Endothelial cell of umbilical vein (primary cell): ENCODE measurements at regions not wholly inside any gene's neighbourhood (a gene's known extent, or its start where the extent isn't known, plus 50 kb on each side); places are given as distances from the start of the nearest gene placed in this dataset.

ENCODE experiments used
- BruUV-seq: library from RNA; stranded (reverse); fragments of 400-500 nt; replicated peaks from 2 replicates; lab custom pipeline; 2021; lab: Mats Ljungman, UMichigan
- CTCF ChIA-PET: fragments of 300-600, 350-600 bp; sonication (Branson Sonifier 250); formaldehyde crosslinking; loops from one replicate; lab custom pipeline; 2021; ENCODE audit warnings: antibody characterized with exemption, inconsistent platforms; lab: Charles Lee
- POLR2A ChIA-PET: fragments of 300-600, 350-600 bp; sonication (Branson Sonifier 250); formaldehyde crosslinking; loops from one replicate; lab custom pipeline; 2021; ENCODE audit warnings: antibody characterized with exemption, inconsistent platforms; lab: Charles Lee
- DNase-seq: peaks from one replicate; pipeline ENCODE4 v3.0.0-alpha.2; 2011; ENCODE audit warnings: low read depth, low spot score
- FAIRE-seq: peaks from 2 replicates; lab custom pipeline; 2011; peaks lifted over from hg19 to GRCh38; lab: Jason Lieb, UNC
- H2AFZ ChIP-seq: 2 replicates; pipeline ENCODE4 v1.6.0; 2012; ENCODE audit warnings: low read depth, low read length, control low read depth, inconsistent platforms
- H3K27ac ChIP-seq: 2 replicates; pipeline ENCODE4 v1.5.1; 2011; ENCODE audit warnings: low read depth, mild to moderate bottlenecking, control low read depth, low read length, moderate library complexity; ENCODE audit not compliant: insufficient read depth
- H3K27me3 ChIP-seq, 2 experiments: 2 replicates each; pipeline versions ENCODE4 v1.6.0 to v1.6.1; 2011; ENCODE audit warnings: low read length in 2 of 2, mixed read lengths in 1 of 2; ENCODE audit not compliant: control insufficient read depth in 2 of 2, insufficient read depth in 2 of 2
- H3K36me3 ChIP-seq, 2 experiments: 2 replicates in 1 of 2; 3 replicates in 1 of 2; pipeline ENCODE4 v1.5.1; 2011; ENCODE audit warnings: low read length in 2 of 2, mild to moderate bottlenecking in 1 of 2, moderate library complexity in 1 of 2; ENCODE audit not compliant: control insufficient read depth in 2 of 2, insufficient read depth in 2 of 2; ENCODE audit errors: extremely low read depth in 1 of 2
- H3K4me1 ChIP-seq: 3 replicates; pipeline ENCODE4 v1.5.1; 2011; ENCODE audit warnings: mild to moderate bottlenecking, low read length; ENCODE audit not compliant: control insufficient read depth, insufficient read depth; ENCODE audit errors: extremely low read depth
- H3K4me2 ChIP-seq: 2 replicates; pipeline ENCODE4 v1.6.1; 2011; ENCODE audit warnings: low read length, control low read depth, mixed read lengths; ENCODE audit not compliant: insufficient read depth
- H3K4me3 ChIP-seq, 3 experiments: fragments of 200-600 bp in 1 of 3; sonication (generic), shearing (Covaris generic) in 1 of 3; replicated peaks in 1 of 3; 2 replicates each; pipeline ENCODE4 v1.5.1; 2011 to 2016; ENCODE audit warnings: control low read depth in 3 of 3, low read length in 3 of 3, mild to moderate bottlenecking in 2 of 3, inconsistent platforms in 1 of 3, low read depth in 1 of 3, moderate library complexity in 1 of 3; ENCODE audit not compliant: insufficient read depth in 1 of 3
- H3K79me2 ChIP-seq: 2 replicates; pipeline ENCODE4 v1.6.0; 2012; ENCODE audit warnings: low read length, inconsistent platforms; ENCODE audit not compliant: control insufficient read depth, insufficient read depth
- H3K9ac ChIP-seq: replicated peaks from 2 replicates; pipeline ENCODE3; 2011; ENCODE audit warnings: low read length, control low read depth; ENCODE audit not compliant: insufficient read depth; ENCODE audit errors: extremely low read depth
- H3K9me1 ChIP-seq: replicated peaks from 3 replicates; pipeline ENCODE4 v1.6.0; 2011; ENCODE audit warnings: mild to moderate bottlenecking, low read length; ENCODE audit not compliant: control insufficient read depth, insufficient read depth; ENCODE audit errors: extremely low read depth
- H3K9me3 ChIP-seq: replicated peaks from 2 replicates; pipeline ENCODE4 v1.5.1; 2012; ENCODE audit warnings: low read length, inconsistent platforms; ENCODE audit not compliant: control insufficient read depth, insufficient read depth
- H4K20me1 ChIP-seq: replicated peaks from 2 replicates; pipeline ENCODE3; 2011; ENCODE audit warnings: mild to moderate bottlenecking, low read length; ENCODE audit not compliant: control insufficient read depth, insufficient read depth; ENCODE audit errors: extremely low read depth
- CTCF ChIP-seq, 2 donors: IDR thresholded peaks; 1 replicate in 1 of 2; 2 replicates in 1 of 2; pipeline ENCODE4 v1.5.1; 2011; ENCODE audit warnings: low read length in 2 of 2, mild to moderate bottlenecking in 2 of 2, moderate library complexity in 2 of 2, control low read depth in 1 of 2, inconsistent platforms in 1 of 2, low read depth in 1 of 2; ENCODE audit not compliant: insufficient read depth in 1 of 2; ENCODE audit errors: extremely low read depth in 1 of 2
- EZH2 ChIP-seq: IDR thresholded peaks from 2 replicates; pipeline ENCODE4 v1.6.1; 2012; ENCODE audit warnings: borderline replicate concordance, low read depth, mild to moderate bottlenecking, moderate library complexity, low read length, inconsistent platforms; ENCODE audit not compliant: severe bottlenecking
- FOS ChIP-seq: IDR thresholded peaks from 2 replicates; pipeline ENCODE4 v1.6.1; 2011; ENCODE audit warnings: mild to moderate bottlenecking, low read length, moderate library complexity, borderline replicate concordance; ENCODE audit not compliant: insufficient read depth
- GATA2 ChIP-seq: IDR thresholded peaks from 2 replicates; pipeline ENCODE4 v1.7.0; 2011; ENCODE audit warnings: low read depth, mild to moderate bottlenecking, moderate library complexity, mixed read lengths, low read length; ENCODE audit not compliant: insufficient read length, insufficient read depth
- JUN ChIP-seq: IDR thresholded peaks from 2 replicates; pipeline ENCODE4 v1.6.1; 2011; ENCODE audit warnings: borderline replicate concordance, low read depth; ENCODE audit not compliant: insufficient read length, insufficient read depth
- MAX ChIP-seq: IDR thresholded peaks from 2 replicates; pipeline ENCODE4 v1.6.1; 2011; ENCODE audit not compliant: insufficient read depth, insufficient read length
- MYC ChIP-seq: IDR thresholded peaks from one replicate; pipeline ENCODE4 v1.6.1; 2011; ENCODE audit warnings: mild to moderate bottlenecking, low read depth, low read length
- POLR2A ChIP-seq: IDR thresholded peaks from 2 replicates; pipeline ENCODE4 v1.6.1; 2012; ENCODE audit warnings: low read depth, mild to moderate bottlenecking, control low read depth, low read length
- POLR2AphosphoS5 ChIP-seq: IDR thresholded peaks from 2 replicates; pipeline ENCODE4 v1.6.1; 2012; ENCODE audit warnings: low read depth, mild to moderate bottlenecking, control low read depth, low read length, moderate library complexity; ENCODE audit not compliant: insufficient read depth
- dilution Hi-C: fragments of 300-500 bp; cut with MboI; formaldehyde crosslinking; loops from one replicate; pipeline ENCODE4 v1.15.0; 2019; ENCODE audit warnings: low sequenced_read_pairs; ENCODE audit not compliant: extremely low pct_ligation_motif_present
- intact Hi-C: fragments of 100-400 bp; cut with micrococcal nuclease; formaldehyde crosslinking; loops from one replicate; pipeline ENCODE4 v1.10.0; 2022

GRCh38 chr18:68178921-68179320, 536.0 kb downstream of the TMX3 start:
- Histone ChIP-seq H3K27me3 (no peaks in the 10 kb centered on the region), H3K4me3 (no peak overlapping the region), H3K9ac (no peak overlapping the region), H3K9me1 (no peaks in the 10 kb centered on the region), H2AFZ (no peak overlapping the region), H3K27ac (no peak overlapping the region), H4K20me1 (no peaks in the 10 kb centered on the region), H3K4me1 (no peaks in the 10 kb centered on the region), H3K4me2 (no peak overlapping the region), H3K79me2 (no peaks in the 10 kb centered on the region), H3K36me3 (no peaks in the 10 kb centered on the region), H3K9me3 (no peaks in the 10 kb centered on the region)
- POLR2A ChIA-PET, result no interaction called here
- dilution Hi-C loops (no loop called here), intact Hi-C loops (no loop called here)
- TF ChIP-seq MYC, result no peak
- no peak for TF ChIP-seq POLR2A
- no peak for TF ChIP-seq CTCF (IDR thresholded peaks at IDR 0.05; ENCODE audit: extremely low read depth in 1 of 2, insufficient read depth in 1 of 2, low read depth in 1 of 2, low read length in 2 of 2)
- TF ChIP-seq FOS, result no peak
- no TSS peak for BruUV-seq
- DNase-seq (no peak), FAIRE-seq (no peak)
- CTCF ChIA-PET, result no interaction called here

- TF ChIP-seq CTCF (IDR thresholded peaks at IDR 0.05; ENCODE audit: extremely low read depth in 1 of 2, insufficient read depth in 1 of 2, low read depth in 1 of 2, low read length in 2 of 2) (no peak), MAX (no peak), JUN (no peak), POLR2AphosphoS5 (no peak), FOS (no peak), GATA2 (no peak), EZH2 (no peak), MYC (no peak)
- H3K4me1 ChIP-seq, result no peaks in the 10 kb centered on the region
- no peak overlapping the region for H2AFZ ChIP-seq
- no peak overlapping the region for H3K4me3 ChIP-seq
- DNase-seq, result peak; percentile 85
- no peaks in the 10 kb centered on the region for H3K27me3 ChIP-seq
- H3K9me1 ChIP-seq, result no peaks in the 10 kb centered on the region
- no peak overlapping the region for H3K27ac ChIP-seq
- FAIRE-seq, result no peak
- ChIA-PET POLR2A (no interaction called here), CTCF (interaction anchor here (1.1 kb wide), 1 partner anchor 9 kb away, joined by 3 read pairs; no protein-coding TSS in a partner anchor)
- H3K36me3 ChIP-seq, result no peaks in the 10 kb centered on the region
- no TSS peak for BruUV-seq
- no peak overlapping the region for H3K4me2 ChIP-seq
- H4K20me1 ChIP-seq, result no peaks in the 10 kb centered on the region
- H3K9me3 ChIP-seq, result no peaks in the 10 kb centered on the region
- intact Hi-C loops (no loop called here), dilution Hi-C loops (no loop called here)
- H3K9ac ChIP-seq, result no peak overlapping the region
- no peaks in the 10 kb centered on the region for H3K79me2 ChIP-seq
These were observed 536.9 kb downstream of the TMX3 start for GRCh38 chr18:68177807-68178702.
